ENCODE measurements at regions not wholly inside any gene's neighbourhood (a gene's known extent, or its start where the extent isn't known, plus 50 kb on each side); places are given as distances from the start of the nearest gene placed in this dataset.

GRCh38 chr4:114161809-114162208, 182.4 kb upstream of the ARSJ start:
- TF ChIP-seq TAF1 (IDR thresholded peaks at IDR 0.05; ENCODE audit: low read depth, low read length): no peak
- TF ChIP-seq POLR2AphosphoS5 (IDR thresholded peaks at IDR 0.05; ENCODE audit: low read depth, low read length): no peak
- TF ChIP-seq POU2F2 (IDR thresholded peaks at IDR 0.05; ENCODE audit: low read depth, low read length): no peak
- no peak for TF ChIP-seq SPI1 (IDR thresholded peaks at IDR 0.05; ENCODE audit: low read depth, low read length)
- no peak for TF ChIP-seq POLR2A (IDR thresholded peaks at IDR 0.05; ENCODE audit: low read depth, low read length)
- TF ChIP-seq PAX5 (IDR thresholded peaks at IDR 0.05; ENCODE audit: insufficient read depth, low read length, severe bottlenecking): no peak
- FAIRE-seq: no peak
- no peak for DNase-seq (ENCODE audit: insufficient read length, low spot score)

DNA sequence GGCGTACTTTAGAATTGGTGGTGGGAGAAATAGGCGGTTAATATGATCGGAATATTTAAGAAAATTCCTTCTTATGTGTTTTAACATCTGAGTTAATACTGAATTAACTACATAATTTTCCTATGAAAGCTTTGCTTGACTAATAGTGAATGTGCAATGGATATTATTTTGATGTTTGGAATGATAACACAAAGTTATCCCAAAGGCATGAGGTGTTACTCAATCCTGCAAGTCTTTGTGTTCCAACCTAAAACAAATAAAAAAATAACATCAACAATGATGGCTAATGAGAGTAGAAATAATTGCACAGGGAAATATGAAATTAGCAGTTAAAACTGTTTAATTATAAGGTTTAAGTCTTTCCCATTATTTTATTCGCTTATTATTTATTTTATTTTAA, 183.6 kb upstream of the ARSJ start:
- TF ChIP-seq POLR2AphosphoS5 (IDR thresholded peaks at IDR 0.05; ENCODE audit: low read depth, low read length) (no peak), POU2F2 (IDR thresholded peaks at IDR 0.05; ENCODE audit: low read depth, low read length) (no peak), SPI1 (IDR thresholded peaks at IDR 0.05; ENCODE audit: low read depth, low read length) (no peak), TAF1 (IDR thresholded peaks at IDR 0.05; ENCODE audit: low read depth, low read length) (no peak), POLR2A (IDR thresholded peaks at IDR 0.05; ENCODE audit: low read depth, low read length) (no peak), PAX5 (IDR thresholded peaks at IDR 0.05; ENCODE audit: insufficient read depth, low read length, severe bottlenecking) (no peak)
- DNase-seq (ENCODE audit: insufficient read length, low spot score): no peak
- FAIRE-seq: no peak

GRCh38 chr4:114173968-114174367, 194.5 kb upstream of the ARSJ start:
- DNase-seq (ENCODE audit: insufficient read length, low spot score) (no peak), FAIRE-seq (no peak)
- TF ChIP-seq TAF1 (IDR thresholded peaks at IDR 0.05; ENCODE audit: low read depth, low read length) (no peak), POU2F2 (IDR thresholded peaks at IDR 0.05; ENCODE audit: low read depth, low read length) (no peak), POLR2AphosphoS5 (IDR thresholded peaks at IDR 0.05; ENCODE audit: low read depth, low read length) (no peak), PAX5 (IDR thresholded peaks at IDR 0.05; ENCODE audit: insufficient read depth, low read length, severe bottlenecking) (no peak), SPI1 (IDR thresholded peaks at IDR 0.05; ENCODE audit: low read depth, low read length) (no peak), POLR2A (IDR thresholded peaks at IDR 0.05; ENCODE audit: low read depth, low read length) (no peak)

DNA sequence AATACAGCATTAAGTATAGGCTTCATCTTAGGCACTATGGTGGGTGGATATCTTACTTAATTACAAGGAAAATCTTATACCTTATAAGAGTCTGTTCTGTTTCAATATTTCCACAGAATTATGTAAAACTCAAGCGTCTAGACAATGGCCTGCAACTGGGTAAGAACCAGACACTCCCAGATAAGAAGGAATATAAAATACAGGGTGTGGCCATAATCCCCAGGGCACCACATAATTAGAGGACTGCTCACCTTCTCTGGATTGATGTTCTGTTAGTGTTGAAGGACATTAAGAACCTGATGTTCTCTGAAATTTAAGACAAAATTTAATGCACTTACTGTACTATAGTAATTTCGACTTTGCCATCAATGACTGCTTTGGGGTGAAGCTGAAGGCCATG, 198.2 kb upstream of the ARSJ start:
- DNase-seq (ENCODE audit: insufficient read length, low spot score) (no peak), FAIRE-seq (no peak)
- TF ChIP-seq POLR2A (IDR thresholded peaks at IDR 0.05; ENCODE audit: low read depth, low read length) (no peak), PAX5 (IDR thresholded peaks at IDR 0.05; ENCODE audit: insufficient read depth, low read length, severe bottlenecking) (no peak), TAF1 (IDR thresholded peaks at IDR 0.05; ENCODE audit: low read depth, low read length) (no peak), SPI1 (IDR thresholded peaks at IDR 0.05; ENCODE audit: low read depth, low read length) (no peak), POU2F2 (IDR thresholded peaks at IDR 0.05; ENCODE audit: low read depth, low read length) (no peak), POLR2AphosphoS5 (IDR thresholded peaks at IDR 0.05; ENCODE audit: low read depth, low read length) (no peak)

GRCh38 chr4:114178392-114178791, 198.9 kb upstream of the ARSJ start:
- FAIRE-seq: no peak
- TF ChIP-seq PAX5 (IDR thresholded peaks at IDR 0.05; ENCODE audit: insufficient read depth, low read length, severe bottlenecking): no peak
- TF ChIP-seq POLR2A (IDR thresholded peaks at IDR 0.05; ENCODE audit: low read depth, low read length): no peak
- TF ChIP-seq POU2F2 (IDR thresholded peaks at IDR 0.05; ENCODE audit: low read depth, low read length): no peak
- TF ChIP-seq TAF1 (IDR thresholded peaks at IDR 0.05; ENCODE audit: low read depth, low read length): no peak
- TF ChIP-seq SPI1 (IDR thresholded peaks at IDR 0.05; ENCODE audit: low read depth, low read length): no peak
- no peak for TF ChIP-seq POLR2AphosphoS5 (IDR thresholded peaks at IDR 0.05; ENCODE audit: low read depth, low read length)

DNA sequence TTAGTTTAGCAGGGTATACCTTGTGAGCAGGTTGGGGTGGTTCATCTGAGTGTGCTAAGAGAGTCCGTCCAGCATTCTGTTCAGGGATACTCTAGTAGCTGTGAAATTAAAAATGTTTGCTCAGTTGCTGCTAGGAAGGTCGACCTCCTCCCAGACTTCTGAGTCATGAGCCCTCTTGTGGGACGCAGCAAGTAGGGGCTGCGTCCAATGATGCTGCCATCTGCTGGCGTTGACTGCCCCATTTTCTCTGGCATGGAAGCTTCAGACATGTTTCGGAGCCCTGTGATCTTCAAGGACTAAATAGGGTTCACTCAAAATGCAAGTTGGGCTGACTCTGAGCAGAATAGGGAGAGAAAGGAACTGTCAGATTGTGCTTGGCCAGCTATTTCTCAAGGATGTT, 201.0 kb upstream of the ARSJ start:
- TF ChIP-seq POLR2A (IDR thresholded peaks at IDR 0.05; ENCODE audit: low read depth, low read length) (no peak), SPI1 (IDR thresholded peaks at IDR 0.05; ENCODE audit: low read depth, low read length) (no peak), TAF1 (IDR thresholded peaks at IDR 0.05; ENCODE audit: low read depth, low read length) (no peak), PAX5 (IDR thresholded peaks at IDR 0.05; ENCODE audit: insufficient read depth, low read length, severe bottlenecking) (no peak), POU2F2 (IDR thresholded peaks at IDR 0.05; ENCODE audit: low read depth, low read length) (no peak), POLR2AphosphoS5 (IDR thresholded peaks at IDR 0.05; ENCODE audit: low read depth, low read length) (no peak)
- FAIRE-seq (peak; percentile 75), DNase-seq (ENCODE audit: insufficient read length, low spot score) (no peak)

More at GRCh38 chr4:114178392-114178791, 198.9 kb upstream of the ARSJ start:
- DNase-seq (ENCODE audit: insufficient read length, low spot score): no peak

GRCh38 chr4:114184901-114185300, 205.5 kb upstream of the ARSJ start:
- FAIRE-seq (no peak), DNase-seq (ENCODE audit: insufficient read length, low spot score) (no peak)
- TF ChIP-seq POLR2A (IDR thresholded peaks at IDR 0.05; ENCODE audit: low read depth, low read length) (no peak), POU2F2 (IDR thresholded peaks at IDR 0.05; ENCODE audit: low read depth, low read length) (no peak), TAF1 (IDR thresholded peaks at IDR 0.05; ENCODE audit: low read depth, low read length) (no peak), PAX5 (IDR thresholded peaks at IDR 0.05; ENCODE audit: insufficient read depth, low read length, severe bottlenecking) (no peak), POLR2AphosphoS5 (IDR thresholded peaks at IDR 0.05; ENCODE audit: low read depth, low read length) (no peak), SPI1 (IDR thresholded peaks at IDR 0.05; ENCODE audit: low read depth, low read length) (no peak)

DNA sequence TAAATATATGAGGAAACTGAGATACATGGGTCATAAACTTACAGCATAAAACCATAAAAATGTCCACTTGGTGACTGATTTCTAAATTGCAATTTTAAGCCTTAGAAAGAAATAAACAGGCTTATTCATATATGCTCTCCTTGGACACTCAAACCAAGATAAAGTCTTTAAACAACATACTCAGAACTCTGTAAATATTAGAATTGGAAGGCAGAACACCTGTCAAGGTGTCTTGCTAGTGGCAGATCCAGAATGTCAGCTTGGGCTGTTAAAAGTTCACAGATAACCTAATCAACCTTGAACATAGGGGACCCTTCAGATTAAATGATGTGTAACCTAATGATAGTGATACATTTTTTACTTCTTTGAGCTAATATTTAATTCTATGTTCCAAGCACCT, 208.1 kb upstream of the ARSJ start:
- no peak for TF ChIP-seq POLR2A (IDR thresholded peaks at IDR 0.05; ENCODE audit: low read depth, low read length)
- no peak for FAIRE-seq
- DNase-seq (ENCODE audit: insufficient read length, low spot score): no peak

GRCh38 chr4:114191496-114191895, 212.0 kb upstream of the ARSJ start:
- TF ChIP-seq POLR2A (IDR thresholded peaks at IDR 0.05; ENCODE audit: low read depth, low read length) (no peak), POLR2AphosphoS5 (IDR thresholded peaks at IDR 0.05; ENCODE audit: low read depth, low read length) (no peak), TAF1 (IDR thresholded peaks at IDR 0.05; ENCODE audit: low read depth, low read length) (no peak)
- DNase-seq (ENCODE audit: insufficient read length, low spot score): no peak
- FAIRE-seq: no peak

DNA sequence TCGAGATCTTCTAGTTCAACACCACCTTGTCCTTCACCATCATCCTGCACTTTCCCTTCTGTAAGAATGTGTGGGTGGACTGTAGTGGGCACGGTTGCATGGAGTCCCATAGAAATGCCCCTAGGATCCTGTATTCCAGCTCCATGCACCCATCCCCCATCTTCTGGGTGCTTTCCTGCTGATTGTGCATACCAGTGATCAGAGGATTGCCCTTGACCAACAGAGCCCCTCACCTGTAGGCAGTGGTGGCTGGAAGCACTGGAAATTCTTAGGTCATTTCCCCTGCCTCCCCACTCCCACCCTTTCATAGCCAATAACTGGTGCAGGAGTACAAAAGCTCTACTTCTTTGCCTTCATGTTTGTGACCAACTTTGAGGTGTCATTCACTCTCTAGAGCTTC, 213.4 kb upstream of the ARSJ start:
- TF ChIP-seq POU2F2 (IDR thresholded peaks at IDR 0.05; ENCODE audit: low read depth, low read length) (no peak), POLR2AphosphoS5 (IDR thresholded peaks at IDR 0.05; ENCODE audit: low read depth, low read length) (no peak), SPI1 (IDR thresholded peaks at IDR 0.05; ENCODE audit: low read depth, low read length) (no peak), TAF1 (IDR thresholded peaks at IDR 0.05; ENCODE audit: low read depth, low read length) (no peak), POLR2A (IDR thresholded peaks at IDR 0.05; ENCODE audit: low read depth, low read length) (no peak), PAX5 (IDR thresholded peaks at IDR 0.05; ENCODE audit: insufficient read depth, low read length, severe bottlenecking) (no peak)
- no peak for DNase-seq (ENCODE audit: insufficient read length, low spot score)
- no peak for FAIRE-seq

All from GM12891 (cell line).